ENCODE measurements at regions not wholly inside any gene's neighbourhood (a gene's known extent, or its start where the extent isn't known, plus 50 kb on each side); places are given as distances from the start of the nearest gene placed in this dataset.

DNA sequence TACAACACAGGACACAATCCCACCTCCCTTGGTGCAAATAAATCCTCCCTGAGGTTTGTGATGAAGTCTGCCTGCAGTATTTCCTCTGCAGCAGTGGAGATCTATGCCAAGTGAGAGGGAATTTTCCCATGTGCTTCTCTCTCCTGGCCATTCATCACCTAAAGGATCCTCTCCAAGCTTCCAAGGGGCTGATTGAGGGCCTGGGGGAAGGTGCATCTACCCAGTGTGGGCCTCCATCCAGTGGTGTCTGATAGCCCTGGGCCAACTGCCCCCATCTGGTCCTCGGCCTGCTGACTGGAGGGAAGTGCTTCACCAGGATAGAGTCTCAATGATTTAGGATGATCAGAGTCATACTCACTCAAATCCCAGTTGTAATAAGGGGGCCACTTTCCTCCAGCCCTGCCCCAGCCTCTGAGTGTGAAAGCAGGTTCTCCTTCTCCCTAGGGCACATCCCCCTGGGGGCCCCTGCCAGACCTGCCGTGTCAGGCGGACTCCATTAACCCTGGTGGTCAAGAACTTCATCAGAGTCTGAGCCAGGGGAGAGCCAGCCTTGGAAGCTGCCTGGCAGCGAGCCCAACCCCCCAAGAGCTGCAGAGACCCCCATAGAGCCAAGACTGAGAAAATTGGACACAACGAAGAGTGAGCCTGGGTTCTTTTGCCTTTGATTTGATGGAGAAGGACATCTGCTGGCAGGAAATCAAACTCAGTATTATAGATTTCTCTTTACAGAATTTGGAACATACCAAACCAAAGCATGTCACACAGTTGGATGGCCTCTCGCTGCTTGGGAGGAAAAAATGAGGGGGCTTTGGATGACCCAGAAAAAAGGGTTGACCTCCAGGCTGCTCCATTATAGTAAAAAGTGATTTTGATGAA is 509.6 kb downstream of the CMPK2 start:
- no peak for DNase-seq (ENCODE audit: low spot score)

DNA sequence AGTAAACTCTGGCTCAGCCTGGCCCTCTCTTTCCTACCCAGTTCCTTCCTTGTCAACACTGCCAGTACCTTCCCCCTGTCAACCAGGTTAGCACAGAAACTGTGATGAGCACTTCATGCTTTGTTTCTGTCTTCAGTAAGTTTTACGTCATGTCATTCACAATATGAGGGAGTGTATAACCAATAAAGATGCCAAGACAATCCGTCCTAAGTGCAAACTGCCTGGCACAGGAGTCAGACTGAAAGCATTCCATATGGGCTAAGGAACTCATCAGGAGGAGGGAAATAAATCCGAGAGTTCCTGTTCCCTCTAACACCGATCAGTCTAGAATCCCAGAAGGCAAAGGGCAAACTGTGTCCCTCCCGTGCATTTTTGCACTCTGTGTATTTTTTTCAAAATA is 507.2 kb downstream of the CMPK2 start:
- DNase-seq (ENCODE audit: low spot score), result no peak

DNA sequence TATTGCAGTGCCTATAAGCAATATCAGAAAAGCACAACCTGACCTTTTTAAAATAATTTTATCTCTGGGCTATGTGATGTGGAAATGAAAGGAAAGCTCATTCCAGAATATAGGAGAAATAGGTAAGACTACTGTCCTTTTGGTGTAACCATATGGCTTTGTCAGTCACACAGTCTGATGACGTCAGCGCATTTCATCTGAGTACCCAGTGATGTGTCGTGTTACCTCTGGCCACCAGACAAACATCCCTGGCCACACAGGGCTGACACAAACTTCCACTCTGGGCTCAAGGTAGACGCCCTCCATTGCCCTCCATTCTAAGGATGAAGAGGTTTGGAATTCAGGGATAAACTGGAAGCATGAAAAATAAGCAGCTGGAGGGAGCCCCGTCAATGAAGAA is 506.7 kb downstream of the CMPK2 start:
- no peak for DNase-seq (ENCODE audit: low spot score)

DNA sequence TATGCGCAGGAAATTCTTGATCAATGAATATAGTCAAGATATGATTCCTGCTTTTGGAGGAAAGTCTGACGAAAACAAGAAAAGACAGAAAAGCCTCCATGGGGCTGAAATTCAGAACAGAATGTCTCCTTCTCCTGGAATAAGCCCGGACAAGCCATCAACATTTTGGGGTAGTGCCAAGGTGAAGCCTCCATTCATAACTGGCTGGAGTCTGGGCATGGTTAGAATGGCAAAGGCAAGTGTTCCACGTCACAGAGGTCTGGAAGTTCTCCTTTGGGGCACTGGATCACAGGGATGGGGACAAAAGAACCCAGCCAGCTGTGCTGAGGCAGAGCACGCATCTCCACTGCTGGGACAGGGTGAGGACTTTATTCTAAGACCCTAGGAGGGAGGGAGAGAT is 505.7 kb downstream of the CMPK2 start:
- no peak for DNase-seq (ENCODE audit: low spot score)

DNA sequence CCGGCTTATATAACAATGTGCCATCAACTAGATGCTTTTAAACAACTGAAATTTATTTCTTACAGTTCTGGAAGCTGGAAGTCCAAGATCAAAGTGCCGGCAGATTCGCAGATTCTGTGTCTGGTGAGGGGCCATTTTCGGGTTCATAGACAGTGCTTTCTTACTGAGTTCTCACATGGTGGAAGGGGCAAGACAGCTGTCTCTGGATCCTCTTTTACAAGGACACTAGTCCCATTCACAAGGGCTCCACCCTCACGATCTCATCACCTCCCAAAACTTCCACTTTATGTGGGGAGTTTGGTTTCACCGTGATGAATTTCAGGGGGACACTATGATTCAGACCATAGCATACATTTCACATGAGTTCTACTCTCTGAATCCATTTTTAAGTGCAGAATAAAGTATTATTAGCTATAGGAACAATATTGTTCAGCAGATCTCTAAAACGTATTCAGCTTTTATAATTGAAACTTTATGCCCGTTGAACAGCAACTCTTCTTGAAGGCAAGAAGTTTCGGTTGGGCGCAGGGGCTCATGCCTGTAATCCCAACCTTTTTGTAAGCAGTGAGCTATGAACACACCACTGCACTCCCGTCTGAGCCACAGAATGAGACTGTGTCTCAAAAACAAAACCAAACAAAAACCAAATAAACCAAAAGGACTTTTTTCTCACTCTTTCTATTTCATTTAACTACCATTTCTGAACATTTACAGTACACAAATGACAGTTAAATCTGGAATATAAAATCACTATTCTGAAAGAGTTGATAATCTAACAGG is 502.8 kb downstream of the CMPK2 start:
- DNase-seq (ENCODE audit: low spot score), result no peak

DNA sequence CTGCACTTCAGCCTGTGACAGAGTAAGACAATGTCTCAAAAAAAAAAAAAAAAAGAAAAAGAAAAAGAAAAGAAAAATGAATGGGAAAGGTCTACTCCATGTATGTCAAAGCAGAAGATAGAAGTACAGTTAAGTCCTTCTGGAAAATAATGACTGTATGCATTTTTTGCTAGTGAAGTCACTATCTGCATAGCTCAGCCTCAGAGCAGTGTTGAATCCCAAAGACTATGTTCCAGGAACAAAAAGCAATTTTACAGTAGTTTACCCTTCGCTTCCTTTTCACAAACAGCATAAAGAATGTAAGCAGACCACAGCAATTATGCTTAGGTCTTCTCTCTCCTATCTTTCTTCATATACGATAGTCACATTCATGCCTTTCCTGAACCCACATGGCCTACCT is 497.4 kb downstream of the CMPK2 start:
- DNase-seq (ENCODE audit: low spot score), result no peak

DNA sequence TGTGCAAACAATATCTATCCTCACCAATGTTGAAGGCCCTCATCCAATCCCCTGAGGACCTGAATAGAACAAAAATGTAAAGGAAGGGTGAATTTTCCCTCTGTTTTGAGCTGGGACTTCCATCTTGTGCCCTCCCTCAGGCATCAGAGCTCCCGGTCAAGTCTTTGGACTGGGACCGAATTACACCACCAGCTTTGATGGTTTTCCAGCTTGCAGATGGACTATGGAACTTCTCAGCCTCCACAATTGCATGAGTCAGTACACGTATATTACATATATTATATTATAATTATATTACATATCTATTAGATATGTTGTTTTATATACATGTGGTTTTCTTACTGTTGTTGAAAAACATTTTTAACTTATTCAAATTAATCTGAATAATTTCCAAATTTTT is 496.4 kb downstream of the CMPK2 start:
- no peak for DNase-seq (ENCODE audit: low spot score)

DNA sequence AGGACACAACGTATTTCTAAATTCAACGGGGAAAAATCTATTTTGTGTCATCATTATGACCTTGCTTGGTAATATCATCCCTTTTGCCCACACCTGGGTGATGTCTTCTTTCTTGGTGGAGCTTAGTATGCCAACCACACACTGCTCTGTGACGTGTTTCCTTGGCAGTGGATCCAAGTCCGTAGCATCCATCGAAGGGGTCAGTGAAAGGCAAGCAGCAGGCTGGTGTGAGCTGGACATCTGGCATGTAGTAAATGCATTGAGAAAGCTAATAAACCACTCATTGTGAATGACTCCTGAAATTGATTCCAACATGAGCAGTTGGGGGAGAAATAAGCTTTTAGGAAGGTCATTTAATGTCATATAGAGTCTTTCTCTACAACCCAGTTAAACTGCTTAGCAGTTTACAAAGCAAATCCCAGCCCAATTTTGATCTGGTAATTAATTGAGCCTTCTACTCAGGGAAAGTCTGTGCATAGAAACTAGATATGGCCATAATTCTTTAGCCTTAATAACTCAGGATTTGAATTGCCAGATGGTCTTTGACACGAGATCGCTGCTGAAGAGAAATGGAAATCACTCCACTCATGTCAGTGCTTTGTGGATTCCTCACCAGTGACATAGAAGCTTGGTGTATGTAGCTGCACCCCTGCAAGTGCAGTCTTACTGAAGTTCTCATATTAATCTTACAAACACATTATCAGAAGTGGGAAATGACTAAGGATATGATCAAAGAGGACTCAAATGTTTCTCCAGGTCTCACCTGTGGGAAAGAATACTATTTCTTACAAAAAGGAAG is 494.8 kb downstream of the CMPK2 start:
- no peak for DNase-seq (ENCODE audit: low spot score)

DNA sequence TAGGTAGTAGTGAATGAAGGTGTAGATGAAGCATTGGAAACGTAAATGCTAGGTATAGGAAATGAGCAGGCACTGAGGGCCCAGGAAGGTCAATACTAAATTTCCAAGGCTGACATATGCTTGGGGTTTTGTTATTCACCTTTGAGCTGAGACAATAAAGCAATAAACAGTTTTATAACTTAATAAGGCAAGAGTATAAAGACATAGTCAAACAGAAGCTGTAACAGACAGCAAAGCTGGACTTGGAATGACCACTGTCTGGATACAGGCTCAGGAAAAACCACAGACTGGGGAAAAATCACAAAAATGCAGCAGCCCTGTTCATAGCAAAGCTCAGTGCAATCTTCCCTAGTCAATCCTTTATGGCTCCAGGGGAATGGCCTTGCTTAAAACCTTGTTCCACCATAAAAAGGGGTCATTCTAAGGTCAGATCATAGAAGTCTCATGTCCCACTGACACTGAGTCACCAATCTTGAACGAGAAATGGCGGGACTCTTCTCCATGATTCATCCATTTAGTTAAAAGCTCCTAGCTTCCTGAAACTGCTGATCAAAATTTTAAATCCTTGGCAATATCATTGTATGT is 493.3 kb downstream of the CMPK2 start:
- DNase-seq (ENCODE audit: low spot score), result no peak

DNA sequence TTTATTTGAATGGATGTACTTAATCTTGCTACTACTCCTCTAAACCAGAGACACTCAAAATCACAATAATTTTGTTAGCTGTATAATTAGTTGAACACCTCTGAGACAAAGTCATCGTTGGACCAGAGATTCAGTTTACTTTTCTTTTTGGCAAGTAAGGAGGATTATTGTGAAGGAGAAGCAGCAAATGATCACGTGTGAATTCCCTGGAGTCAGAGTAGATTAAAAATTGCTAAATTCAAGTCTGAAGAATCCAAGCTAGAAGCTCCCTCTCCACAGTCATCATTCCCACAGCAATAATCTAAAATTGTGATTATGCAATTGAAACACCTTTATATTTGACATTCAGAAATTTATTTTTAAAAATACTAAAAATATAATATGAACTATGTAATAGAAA is 484.4 kb downstream of the CMPK2 start:
- no peak for DNase-seq (ENCODE audit: low spot score)

DNA sequence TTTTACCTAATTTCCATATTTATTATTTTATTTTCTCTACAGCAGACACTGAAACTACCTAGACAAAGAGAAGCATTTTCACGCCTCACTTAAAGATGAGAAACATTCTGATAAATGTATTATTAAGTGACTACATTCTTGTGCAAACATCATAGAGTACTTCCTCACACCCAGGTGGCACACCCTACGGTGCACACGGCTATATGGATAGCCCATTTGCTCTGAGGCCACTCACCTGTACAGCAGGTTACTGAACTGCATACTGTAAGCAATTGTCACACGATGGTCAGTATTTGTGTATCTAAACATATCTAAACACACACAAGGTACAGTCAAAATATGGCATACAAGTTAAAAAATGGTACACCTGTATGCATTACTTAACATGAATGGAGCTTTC is 481.4 kb downstream of the CMPK2 start:
- DNase-seq (ENCODE audit: low spot score), result no peak

DNA sequence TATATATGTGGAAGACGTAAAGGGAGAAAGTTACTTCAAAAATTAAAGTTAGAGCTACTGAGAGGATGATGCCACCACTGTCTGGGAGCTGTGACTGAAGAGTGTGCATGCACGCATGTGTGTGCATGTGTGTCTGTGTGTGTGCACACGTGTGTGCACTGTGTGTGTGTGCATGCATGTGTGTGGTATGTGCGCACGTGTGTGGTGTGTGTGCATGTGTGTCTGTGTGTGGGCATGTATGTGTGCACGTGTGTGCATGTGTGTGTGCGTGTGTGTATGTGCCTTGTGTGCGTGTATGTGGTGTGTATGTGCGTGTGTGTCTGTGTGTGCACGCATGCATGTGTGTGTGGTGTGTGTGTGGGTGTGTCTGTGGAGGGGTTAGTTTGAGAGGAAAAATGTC is 473.4 kb downstream of the CMPK2 start:
- DNase-seq (ENCODE audit: low spot score), result no peak

DNA sequence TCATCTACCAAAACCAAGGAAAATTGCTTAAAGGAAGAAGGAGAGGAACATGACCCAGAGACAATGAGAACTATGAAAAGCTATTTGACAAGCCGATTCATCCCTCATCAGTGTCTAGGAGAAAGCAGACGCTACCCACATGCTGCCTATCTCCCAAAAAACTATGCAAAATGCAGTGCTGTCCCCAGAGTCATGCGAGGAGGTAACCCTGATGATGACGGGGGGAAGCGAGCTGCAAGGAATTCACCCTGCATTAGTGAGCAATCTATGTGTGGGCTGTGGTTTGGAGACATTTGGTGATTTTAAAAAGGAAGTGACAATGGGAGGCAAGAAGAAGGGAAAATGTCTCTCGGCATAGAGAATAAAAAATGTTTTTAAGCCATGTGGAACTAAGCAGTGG is 472.7 kb downstream of the CMPK2 start:
- no peak for DNase-seq (ENCODE audit: low spot score)

DNA sequence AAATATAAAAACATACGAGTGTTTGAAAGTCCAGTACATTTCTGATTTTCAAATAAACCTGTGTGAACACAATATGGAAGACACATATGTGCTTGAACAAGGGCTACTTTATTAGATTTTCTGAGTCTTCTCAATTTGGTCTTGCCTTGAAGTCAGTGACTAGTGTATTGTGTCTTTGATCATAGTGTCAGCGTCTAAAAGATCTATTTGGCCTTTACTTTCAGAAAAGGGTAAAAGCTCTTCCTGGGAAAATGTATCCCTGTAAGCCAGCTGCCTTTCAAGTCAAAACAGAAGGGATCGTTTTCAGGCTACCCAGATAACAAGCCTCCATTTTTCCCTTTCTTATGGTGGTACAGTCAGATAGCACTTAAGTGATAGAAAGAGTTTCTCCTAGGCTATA is 471.9 kb downstream of the CMPK2 start:
- DNase-seq (ENCODE audit: low spot score), result no peak

DNA sequence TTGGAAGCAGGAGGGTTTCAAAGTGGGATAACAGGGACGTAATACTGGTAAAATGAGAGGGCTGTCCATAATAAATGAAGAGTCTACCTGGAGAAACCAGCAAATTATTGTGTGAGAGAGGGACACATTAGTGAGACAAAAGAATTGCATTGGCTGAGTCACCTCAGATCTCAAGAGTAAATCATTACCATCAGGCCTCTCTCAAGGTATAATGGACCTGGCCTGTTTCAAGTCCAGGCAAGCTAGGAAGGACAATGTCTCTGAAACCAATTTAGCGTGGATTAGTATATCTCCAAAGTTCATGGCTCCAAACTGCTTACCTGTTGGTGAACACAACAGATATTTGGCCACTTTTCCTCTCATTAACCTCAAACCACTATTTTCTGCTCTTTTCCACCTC is 471.4 kb downstream of the CMPK2 start:
- no peak for DNase-seq (ENCODE audit: low spot score)

DNA sequence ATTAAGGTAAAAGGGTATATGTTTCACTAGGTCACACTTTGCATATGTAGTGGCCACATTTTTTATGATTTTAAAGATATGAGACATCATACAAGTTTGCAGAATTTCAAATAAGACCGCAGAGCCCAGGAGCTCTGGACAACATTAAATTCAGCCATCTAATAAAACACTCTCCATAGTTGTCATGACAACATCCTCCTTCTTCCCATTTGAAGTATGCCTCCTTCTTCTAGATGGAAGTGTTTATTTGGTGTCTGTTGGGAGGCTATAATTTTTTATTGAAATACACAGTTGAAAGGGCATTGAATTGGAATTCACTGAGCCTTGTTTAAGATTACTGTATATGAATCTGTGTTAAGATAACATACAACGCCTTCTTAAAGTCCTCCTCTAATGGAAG is 467.3 kb downstream of the CMPK2 start:
- no peak for DNase-seq (ENCODE audit: low spot score)

DNA sequence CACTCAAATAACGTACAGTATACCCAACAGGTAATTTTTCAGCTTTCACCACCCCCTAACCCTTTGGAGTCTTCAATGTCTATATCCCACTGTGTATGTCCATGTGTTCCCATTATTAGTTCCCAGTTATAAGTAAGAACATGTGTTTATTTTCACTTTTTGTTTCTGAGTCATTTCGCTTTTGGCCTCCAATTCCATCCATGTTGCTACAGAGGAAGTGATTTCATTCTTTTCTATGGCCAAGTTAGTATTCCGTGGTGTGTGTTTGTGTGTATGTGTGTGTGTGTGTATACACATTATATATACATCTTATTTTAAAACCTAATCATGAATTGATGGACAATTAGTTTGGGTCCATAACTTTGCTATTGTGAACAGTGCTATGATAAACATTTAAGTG is 464.4 kb downstream of the CMPK2 start:
- DNase-seq (ENCODE audit: low spot score), result no peak

DNA sequence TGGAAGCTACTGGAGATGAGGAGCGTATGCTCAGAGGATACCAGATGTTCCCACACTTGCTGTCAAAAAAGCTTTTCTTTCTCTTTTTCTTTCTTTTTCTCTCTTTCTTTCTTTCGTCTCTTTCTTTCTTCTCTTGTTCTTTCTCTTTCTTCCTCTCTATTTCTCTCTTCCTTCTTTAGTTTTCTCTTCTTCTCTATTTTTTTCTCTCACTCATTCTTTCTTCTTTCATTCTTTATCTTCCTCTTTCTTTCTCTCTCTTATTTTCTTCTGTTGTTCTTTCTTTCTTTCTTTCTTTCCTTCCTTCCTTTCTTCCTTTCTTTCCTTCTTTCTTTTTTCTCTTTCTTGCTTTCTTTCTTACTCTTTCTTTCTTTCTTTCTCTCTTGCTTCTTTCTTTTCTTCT is 457.6 kb downstream of the CMPK2 start:
- no peak for DNase-seq (ENCODE audit: low spot score)

DNA sequence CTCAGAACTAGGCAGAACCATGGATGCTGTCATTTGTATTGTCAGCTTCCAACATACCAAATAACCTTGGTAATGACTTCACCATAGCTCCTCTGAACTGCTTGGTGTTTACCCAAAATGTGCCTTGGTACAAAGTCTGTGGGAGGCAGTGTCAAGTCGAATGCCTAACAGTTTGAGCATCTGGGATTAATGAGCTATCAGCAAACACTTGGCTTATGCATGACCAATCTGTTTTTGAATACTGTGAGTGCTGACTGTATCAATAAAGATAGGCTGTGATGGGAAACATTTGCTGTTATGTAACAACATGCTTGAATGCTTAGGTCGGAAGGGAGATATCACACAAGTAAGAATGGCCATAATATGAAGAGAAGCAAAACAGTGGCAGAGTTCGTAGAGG is 455.4 kb downstream of the CMPK2 start:
- no peak for DNase-seq (ENCODE audit: low spot score)

DNA sequence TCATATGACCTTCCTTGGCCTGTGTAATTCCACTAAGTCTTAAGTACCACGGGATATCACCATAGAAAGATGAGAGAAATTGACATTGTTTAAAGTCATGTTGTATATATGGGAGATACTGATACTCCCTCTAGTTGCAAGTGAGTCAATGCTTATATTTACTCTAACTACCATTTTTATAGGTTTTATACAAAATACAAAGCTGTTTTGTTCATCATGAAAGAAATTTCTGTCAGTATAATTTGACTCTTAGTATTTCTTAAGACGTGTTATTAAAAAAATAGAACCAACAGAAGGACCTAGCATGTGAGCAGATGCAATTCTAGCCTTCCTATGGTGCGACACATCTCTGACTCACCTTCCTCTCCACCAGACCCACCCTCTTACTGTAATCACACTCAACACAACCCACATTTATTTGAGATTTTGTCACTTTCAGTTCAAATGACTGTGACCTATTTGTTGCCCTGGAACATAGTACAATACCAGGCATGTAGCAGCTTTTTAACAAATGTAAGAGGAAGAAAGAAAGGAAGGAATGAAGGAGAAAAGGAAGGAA is 453.1 kb downstream of the CMPK2 start:
- DNase-seq (ENCODE audit: low spot score), result no peak

DNA sequence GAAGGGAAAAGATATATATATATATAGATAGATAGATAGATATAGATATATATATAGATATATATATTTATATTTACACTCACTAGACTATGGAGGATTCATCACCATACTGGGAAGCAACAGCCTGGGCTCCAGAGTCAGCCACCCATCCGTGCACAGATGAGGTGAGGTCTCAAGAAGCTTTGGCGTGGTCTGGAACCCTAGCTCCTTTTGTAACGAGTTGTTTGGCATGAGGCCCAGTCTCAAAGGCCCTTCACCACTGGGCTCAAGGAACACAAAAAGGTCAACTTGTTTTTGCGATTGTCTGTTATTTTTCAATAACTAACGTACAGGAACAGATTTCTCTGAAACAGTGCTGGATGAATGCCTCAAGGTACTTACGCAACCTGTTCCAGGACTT is 448.7 kb downstream of the CMPK2 start:
- no peak for DNase-seq (ENCODE audit: low spot score)

DNA sequence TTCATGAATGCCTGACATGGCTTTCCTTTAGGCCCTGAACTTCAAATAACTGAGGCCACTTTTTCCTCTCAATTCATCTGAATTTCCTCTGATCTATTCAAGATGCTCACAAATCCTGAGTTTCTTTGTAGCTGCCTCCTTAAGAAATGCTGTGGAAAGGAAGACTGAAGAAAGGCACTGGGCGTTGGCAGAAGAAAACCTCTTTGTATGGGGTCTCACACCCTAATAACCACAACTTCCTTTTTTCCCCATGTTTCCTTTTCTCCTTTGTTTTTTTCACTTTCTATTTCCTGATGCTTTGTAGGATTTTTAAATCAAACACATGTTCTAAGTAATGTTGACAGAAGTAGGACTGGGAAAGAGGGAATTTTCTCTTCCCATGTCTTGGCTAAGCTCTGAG is 447.4 kb downstream of the CMPK2 start:
- no peak for DNase-seq (ENCODE audit: low spot score)

Measured in CD4-positive, alpha-beta T cell treated with Interleukin-6 at 100 ng/mL for 8 hours (primary cell).